T-helper 17 cell (primary cell): ENCODE measurements at regions not wholly inside any gene's neighbourhood (a gene's known extent, or its start where the extent isn't known, plus 50 kb on each side); places are given as distances from the start of the nearest gene placed in this dataset.

ENCODE experiments used
- ATAC-seq: fragments of 150-1000 bp; cut with Tn5 transposase; 2 replicates; pipeline ENCODE4 v1.10.0; 2021; ENCODE audit warnings: mild to moderate bottlenecking, moderate library complexity
- DNase-seq, 3 donors: peaks; one replicate each; pipeline versions ENCODE4 v3.0.0 to v3.0.0-alpha.2; 2020 to 2021
- H3K9me3 ChIP-seq: one replicate; pipeline ENCODE4 v1.7.0; 2013; ENCODE audit warnings: low read length, mild to moderate bottlenecking; ENCODE audit not compliant: control insufficient read depth, poor library complexity, severe bottlenecking
- H3K27ac Mint-ChIP-seq: one replicate; pipeline ENCODE4 v1.8.0; 2022; ENCODE audit warnings: mild to moderate bottlenecking, moderate library complexity, mixed read lengths
- H3K27me3 Mint-ChIP-seq: one replicate; pipeline ENCODE4 v1.8.0; 2022; ENCODE audit warnings: mixed read lengths
- H3K36me3 Mint-ChIP-seq: one replicate; pipeline ENCODE4 v1.8.0; 2022; ENCODE audit warnings: low read depth, mixed read lengths
- H3K4me1 Mint-ChIP-seq: one replicate; pipeline ENCODE4 v1.8.0; 2022; ENCODE audit warnings: mild to moderate bottlenecking, mixed read lengths
- H3K4me3 Mint-ChIP-seq: one replicate; pipeline ENCODE4 v1.8.0; 2022; ENCODE audit warnings: mild to moderate bottlenecking, moderate library complexity, mixed read lengths

- ATAC-seq (no peak), DNase-seq (no peak)
- H3K27me3 Mint-ChIP-seq: peaks cover 48% of the 10 kb centered on the region
- H3K27ac Mint-ChIP-seq: no peak overlapping the region
- H3K36me3 Mint-ChIP-seq: no peaks in the 10 kb centered on the region
- no peak overlapping the region for H3K4me3 Mint-ChIP-seq
- no peaks in the 10 kb centered on the region for H3K4me1 Mint-ChIP-seq
- no peaks in the 10 kb centered on the region for H3K9me3 ChIP-seq
Measured at GRCh38 chr2:173623438-173624319, 269.0 kb downstream of the CDCA7 start.

- Mint-ChIP-seq H3K36me3 (no peaks in the 10 kb centered on the region), H3K4me3 (no peak overlapping the region)
- no peak for ATAC-seq
Measured at GRCh38 chr2:173625315-173625714, 270.6 kb downstream of the CDCA7 start.

GRCh38 chr2:173629076-173629475, 274.4 kb downstream of the CDCA7 start:
- H3K4me1 Mint-ChIP-seq: no peaks in the 10 kb centered on the region
- H3K36me3 Mint-ChIP-seq: peaks cover 1% of the 10 kb centered on the region
- no peak overlapping the region for H3K27ac Mint-ChIP-seq
- H3K27me3 Mint-ChIP-seq: peaks cover 59% of the 10 kb centered on the region
- H3K4me3 Mint-ChIP-seq: no peak overlapping the region
- no peak for ATAC-seq
- no peaks in the 10 kb centered on the region for H3K9me3 ChIP-seq
- DNase-seq: no peak

More at GRCh38 chr2:173625315-173625714, 270.6 kb downstream of the CDCA7 start:
- no peaks in the 10 kb centered on the region for H3K9me3 ChIP-seq
- no peaks in the 10 kb centered on the region for H3K4me1 Mint-ChIP-seq
- DNase-seq: no peak
- H3K27ac Mint-ChIP-seq: no peak overlapping the region
- peaks cover 56% of the 10 kb centered on the region for H3K27me3 Mint-ChIP-seq

GRCh38 chr2:173630425-173631126, 275.9 kb downstream of the CDCA7 start:
- H3K9me3 ChIP-seq: no peaks in the 10 kb centered on the region
- peaks cover 53% of the 10 kb centered on the region for H3K27me3 Mint-ChIP-seq
- H3K4me1 Mint-ChIP-seq: no peaks in the 10 kb centered on the region
- no peak overlapping the region for H3K27ac Mint-ChIP-seq
- no peak for DNase-seq
- no peak for ATAC-seq
- no peak overlapping the region for H3K4me3 Mint-ChIP-seq
- H3K36me3 Mint-ChIP-seq: peaks cover 2% of the 10 kb centered on the region

- DNase-seq: no peak
- Mint-ChIP-seq H3K4me1 (no peaks in the 10 kb centered on the region), H3K4me3 (no peak overlapping the region), H3K36me3 (peaks cover 2% of the 10 kb centered on the region), H3K27ac (no peak overlapping the region), H3K27me3 (peaks cover 49% of the 10 kb centered on the region)
- H3K9me3 ChIP-seq: no peaks in the 10 kb centered on the region
- no peak for ATAC-seq
Measured at GRCh38 chr2:173631127-173631460, 276.4 kb downstream of the CDCA7 start.

GRCh38 chr2:173644146-173644545, 289.5 kb downstream of the CDCA7 start:
- DNase-seq (no peak), ATAC-seq (no peak)
- Mint-ChIP-seq H3K27ac (no peak overlapping the region), H3K4me3 (no peak overlapping the region), H3K4me1 (no peaks in the 10 kb centered on the region), H3K27me3 (peaks cover 23% of the 10 kb centered on the region), H3K36me3 (no peaks in the 10 kb centered on the region)
- H3K9me3 ChIP-seq: no peaks in the 10 kb centered on the region

GRCh38 chr2:173647681-173648311, 293.1 kb downstream of the CDCA7 start:
- DNase-seq (no peak), ATAC-seq (no peak)
- H3K9me3 ChIP-seq: no peaks in the 10 kb centered on the region
- Mint-ChIP-seq H3K27me3 (peaks cover 22% of the 10 kb centered on the region), H3K4me1 (no peaks in the 10 kb centered on the region), H3K4me3 (no peak overlapping the region), H3K27ac (no peak overlapping the region), H3K36me3 (no peaks in the 10 kb centered on the region)

- Mint-ChIP-seq H3K4me3 (no peak overlapping the region), H3K36me3 (no peaks in the 10 kb centered on the region), H3K4me1 (no peaks in the 10 kb centered on the region), H3K27ac (no peak overlapping the region), H3K27me3 (peaks cover 22% of the 10 kb centered on the region)
- ATAC-seq (no peak), DNase-seq (no peak)
- H3K9me3 ChIP-seq: no peaks in the 10 kb centered on the region
Measured at GRCh38 chr2:173648816-173649215, 294.1 kb downstream of the CDCA7 start.

GRCh38 chr2:173649527-173650219, 295.0 kb downstream of the CDCA7 start:
- no peak for DNase-seq
- peaks cover 21% of the 10 kb centered on the region for H3K27me3 Mint-ChIP-seq
- H3K27ac Mint-ChIP-seq: no peak overlapping the region
- no peaks in the 10 kb centered on the region for H3K9me3 ChIP-seq
- ATAC-seq: no peak
- no peaks in the 10 kb centered on the region for H3K4me1 Mint-ChIP-seq
- H3K4me3 Mint-ChIP-seq: no peak overlapping the region
- H3K36me3 Mint-ChIP-seq: no peaks in the 10 kb centered on the region

GRCh38 chr2:173651891-173652290, 297.2 kb downstream of the CDCA7 start:
- H3K9me3 ChIP-seq: no peaks in the 10 kb centered on the region
- Mint-ChIP-seq H3K27me3 (peaks cover 27% of the 10 kb centered on the region), H3K27ac (no peak overlapping the region), H3K4me3 (no peak overlapping the region), H3K36me3 (no peaks in the 10 kb centered on the region), H3K4me1 (no peaks in the 10 kb centered on the region)
- ATAC-seq (no peak), DNase-seq (no peak)

GRCh38 chr2:173652311-173652710, 297.6 kb downstream of the CDCA7 start:
- DNase-seq (no peak), ATAC-seq (no peak)
- Mint-ChIP-seq H3K27ac (no peak overlapping the region), H3K36me3 (no peaks in the 10 kb centered on the region), H3K27me3 (peaks cover 30% of the 10 kb centered on the region), H3K4me1 (no peaks in the 10 kb centered on the region), H3K4me3 (no peak overlapping the region)
- H3K9me3 ChIP-seq: no peaks in the 10 kb centered on the region

- Mint-ChIP-seq H3K4me1 (no peaks in the 10 kb centered on the region), H3K36me3 (no peaks in the 10 kb centered on the region), H3K4me3 (no peak overlapping the region), H3K27me3 (peaks cover 33% of the 10 kb centered on the region), H3K27ac (no peak overlapping the region)
- no peak for DNase-seq
- no peaks in the 10 kb centered on the region for H3K9me3 ChIP-seq
- no peak for ATAC-seq
Measured at GRCh38 chr2:173652767-173653431, 298.2 kb downstream of the CDCA7 start.

- Mint-ChIP-seq H3K27me3 (peaks cover 33% of the 10 kb centered on the region), H3K27ac (no peak overlapping the region), H3K4me3 (no peak overlapping the region), H3K4me1 (no peaks in the 10 kb centered on the region), H3K36me3 (no peaks in the 10 kb centered on the region)
- DNase-seq (no peak), ATAC-seq (no peak)
- no peaks in the 10 kb centered on the region for H3K9me3 ChIP-seq
Measured at GRCh38 chr2:173653432-173653805, 298.7 kb downstream of the CDCA7 start.
